GM12891 (cell line): ENCODE measurements at regions not wholly inside any gene's neighbourhood (a gene's known extent, or its start where the extent isn't known, plus 50 kb on each side); places are given as distances from the start of the nearest gene placed in this dataset.

ENCODE experiments used
- POLR2A ChIP-seq: IDR thresholded peaks from 2 replicates; pipeline ENCODE4 v1.6.1; 2011; ENCODE audit warnings: low read depth, low read length, control low read depth
- POLR2AphosphoS5 ChIP-seq: IDR thresholded peaks from 2 replicates; pipeline ENCODE4 v1.6.1; 2011; ENCODE audit warnings: low read depth, low read length, control low read depth
- SPI1 ChIP-seq: IDR thresholded peaks from 2 replicates; pipeline ENCODE4 v1.6.1; 2011; ENCODE audit warnings: low read depth, low read length, control low read depth
- TAF1 ChIP-seq: IDR thresholded peaks from 2 replicates; pipeline ENCODE4 v1.6.1; 2011; ENCODE audit warnings: low read depth, low read length, control low read depth

DNA sequence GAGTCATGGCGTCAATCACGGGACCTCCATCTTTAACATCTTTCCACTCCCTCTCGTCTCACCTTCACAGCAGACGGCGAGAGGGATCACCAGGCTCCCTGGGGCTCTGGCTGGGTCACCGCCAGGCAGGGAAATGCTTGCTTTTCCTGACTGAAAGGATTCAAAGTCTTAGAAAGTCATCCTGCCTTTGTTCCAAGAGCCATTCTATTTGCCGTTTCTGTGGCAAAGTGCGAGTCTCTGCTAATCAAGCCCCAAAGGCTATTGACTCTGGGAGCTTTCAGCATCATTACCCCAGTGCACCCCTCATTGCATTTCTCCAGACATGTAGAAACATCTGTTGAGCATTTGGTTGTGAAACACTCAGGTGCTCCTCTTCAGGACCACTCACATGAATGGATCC, 69.6 kb downstream of the GSC start:
- TF ChIP-seq POLR2A (no peak), TAF1 (no peak), POLR2AphosphoS5 (no peak), SPI1 (no peak)
